GM12891 (cell line): ENCODE measurements at regions not wholly inside any gene's neighbourhood (a gene's known extent, or its start where the extent isn't known, plus 50 kb on each side); places are given as distances from the start of the nearest gene placed in this dataset.

Source experiments
- DNase-seq: peaks from one replicate; pipeline ENCODE4 v3.0.0; 2011; ENCODE audit warnings: low spot score; ENCODE audit not compliant: insufficient read length
- FAIRE-seq: peaks from 2 replicates; lab custom pipeline; 2011; peaks lifted over from hg19 to GRCh38; lab: Jason Lieb, UNC
- PAX5 ChIP-seq: IDR thresholded peaks from 2 replicates; pipeline ENCODE4 v1.6.1; 2011; ENCODE audit warnings: low read length, moderate library complexity, mild to moderate bottlenecking; ENCODE audit not compliant: insufficient read depth, severe bottlenecking
- POLR2A ChIP-seq: IDR thresholded peaks from 2 replicates; pipeline ENCODE4 v1.6.1; 2011; ENCODE audit warnings: low read depth, low read length, control low read depth
- POLR2AphosphoS5 ChIP-seq: IDR thresholded peaks from 2 replicates; pipeline ENCODE4 v1.6.1; 2011; ENCODE audit warnings: low read depth, low read length, control low read depth
- POU2F2 ChIP-seq: IDR thresholded peaks from 2 replicates; pipeline ENCODE4 v1.6.1; 2011; ENCODE audit warnings: low read depth, mild to moderate bottlenecking, control low read depth, low read length, moderate library complexity
- SPI1 ChIP-seq: IDR thresholded peaks from 2 replicates; pipeline ENCODE4 v1.6.1; 2011; ENCODE audit warnings: low read depth, low read length, control low read depth
- TAF1 ChIP-seq: IDR thresholded peaks from 2 replicates; pipeline ENCODE4 v1.6.1; 2011; ENCODE audit warnings: low read depth, low read length, control low read depth

DNA sequence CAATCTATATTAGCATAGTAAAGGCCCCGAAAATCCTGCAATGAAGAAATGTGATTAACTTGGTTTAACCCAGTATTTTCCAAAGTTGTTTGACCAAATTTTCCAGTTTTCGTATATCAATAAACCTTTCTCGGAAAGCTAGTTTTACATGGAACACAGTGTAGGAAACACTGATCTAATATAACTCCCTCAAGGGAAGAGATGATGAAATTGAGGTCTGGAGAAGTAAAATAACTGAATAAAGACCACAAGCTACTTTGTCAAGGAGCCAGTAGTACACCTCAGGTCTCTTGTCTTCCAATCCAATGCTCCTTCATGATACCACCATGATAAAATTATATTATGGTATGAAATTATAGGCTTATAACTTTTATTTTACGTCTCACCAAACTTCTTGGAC lies 118.1 kb upstream of the TARS1 start:
- TF ChIP-seq POU2F2 = no peak
- TF ChIP-seq POLR2AphosphoS5 = no peak
- TF ChIP-seq SPI1 = no peak
- no peak for FAIRE-seq
- DNase-seq = no peak

- TF ChIP-seq POLR2AphosphoS5 (no peak), POU2F2 (no peak), SPI1 (no peak), TAF1 (no peak), PAX5 (no peak), POLR2A (no peak)
- DNase-seq (no peak), FAIRE-seq (no peak)
These were observed 116.0 kb upstream of the TARS1 start for GRCh38 chr5:33324667-33325307.

DNA sequence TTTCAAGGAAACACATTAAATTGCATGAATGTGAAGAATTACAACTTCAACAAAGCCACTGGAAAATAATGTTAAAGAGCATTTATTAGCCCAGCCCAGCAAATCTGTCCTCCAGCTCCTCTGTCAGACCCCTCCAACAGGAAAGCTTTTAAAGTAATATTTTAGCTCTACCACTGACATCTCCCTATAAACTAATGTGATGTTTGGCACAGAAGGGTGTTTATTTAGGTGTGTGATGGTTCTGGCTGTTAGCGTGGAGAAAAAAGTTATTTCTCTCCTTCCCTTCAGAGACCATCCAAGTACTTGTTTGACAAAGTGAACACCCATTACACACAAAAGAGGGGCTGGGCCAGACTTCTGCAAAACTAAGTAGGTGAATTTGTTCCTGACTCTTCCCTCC lies 111.9 kb upstream of the TARS1 start:
- TF ChIP-seq PAX5 (no peak), TAF1 (no peak), SPI1 (no peak), POLR2AphosphoS5 (no peak), POLR2A (no peak), POU2F2 (no peak)
- no peak for FAIRE-seq
- no peak for DNase-seq

GRCh38 chr5:33329891-33330290 lies 110.9 kb upstream of the TARS1 start:
- DNase-seq = no peak
- FAIRE-seq = no peak
- no peak for TF ChIP-seq POLR2AphosphoS5
- no peak for TF ChIP-seq SPI1

DNA sequence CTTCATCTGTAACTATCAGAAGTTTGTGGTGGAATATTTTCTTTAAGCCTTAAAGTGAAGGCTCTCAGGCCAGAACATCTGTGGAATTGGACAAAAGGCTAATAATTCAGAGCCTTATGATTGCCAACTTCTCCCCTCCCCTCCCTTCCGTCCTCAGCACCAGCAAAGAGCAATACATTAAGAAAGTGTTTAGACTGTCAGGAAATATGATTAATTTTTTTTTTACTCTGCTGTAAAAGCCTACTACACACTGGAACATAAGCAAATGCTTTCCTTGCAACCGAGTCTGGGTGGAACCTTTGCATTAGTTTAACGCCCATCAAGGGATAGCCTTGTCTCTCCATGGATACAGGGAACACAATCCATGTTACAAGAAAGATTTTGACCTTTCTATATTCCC lies 110.3 kb upstream of the TARS1 start:
- DNase-seq (no peak), FAIRE-seq (no peak)
- TF ChIP-seq TAF1 = no peak
- no peak for TF ChIP-seq POLR2A
- TF ChIP-seq PAX5 = no peak
- TF ChIP-seq SPI1 = no peak
- TF ChIP-seq POU2F2 = no peak
- no peak for TF ChIP-seq POLR2AphosphoS5

- TF ChIP-seq POLR2A = no peak
- no peak for TF ChIP-seq POU2F2
- DNase-seq (no peak), FAIRE-seq (no peak)
These were observed 109.8 kb upstream of the TARS1 start for GRCh38 chr5:33330992-33331391.

DNA sequence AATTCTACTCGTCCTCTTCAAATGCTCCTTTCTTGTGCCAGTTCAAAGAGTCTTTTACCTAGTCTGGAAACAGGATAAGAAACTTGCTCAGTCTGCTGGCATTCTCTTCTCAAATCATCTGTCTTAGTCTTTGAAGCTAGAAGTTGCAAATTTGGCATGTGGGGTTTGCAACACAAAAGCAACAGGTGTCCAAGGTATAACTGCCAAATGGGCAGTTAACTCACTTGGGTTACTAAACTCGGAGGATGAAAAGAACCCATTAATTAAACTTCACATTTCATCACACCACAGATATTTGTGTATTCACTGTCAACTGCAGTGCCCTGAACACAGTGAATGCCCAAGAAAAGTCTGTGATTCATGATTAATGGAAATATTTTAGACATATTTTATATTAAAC lies 108.0 kb upstream of the TARS1 start:
- DNase-seq (no peak), FAIRE-seq (no peak)
- TF ChIP-seq TAF1 = no peak
- no peak for TF ChIP-seq SPI1
- TF ChIP-seq POLR2AphosphoS5 = no peak
- TF ChIP-seq POU2F2 = no peak
- TF ChIP-seq PAX5 = no peak

DNA sequence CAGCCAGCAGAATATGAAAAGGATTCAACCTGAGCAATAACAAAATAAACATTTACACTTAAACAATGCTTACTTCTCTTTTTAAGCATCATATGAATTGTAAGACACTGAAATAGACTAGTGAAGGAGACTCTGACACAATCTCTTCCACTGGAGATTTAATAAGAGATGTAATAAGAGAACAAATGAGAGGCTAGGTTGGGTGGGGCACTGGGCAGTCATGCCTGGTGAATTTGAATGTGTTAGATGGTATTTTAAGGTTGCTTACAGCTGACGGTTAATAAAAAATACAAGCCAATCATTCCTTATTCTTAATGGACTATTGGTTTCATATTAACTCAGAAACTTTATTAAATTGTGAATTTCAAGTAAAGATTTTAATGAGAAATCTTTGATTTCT lies 105.9 kb upstream of the TARS1 start:
- TF ChIP-seq POLR2A = no peak
- TF ChIP-seq POLR2AphosphoS5 = no peak
- no peak for TF ChIP-seq PAX5
- TF ChIP-seq POU2F2 = no peak
- no peak for TF ChIP-seq SPI1
- no peak for TF ChIP-seq TAF1
- FAIRE-seq = no peak
- DNase-seq = no peak

GRCh38 chr5:33336891-33337636 lies 103.7 kb upstream of the TARS1 start:
- DNase-seq (no peak), FAIRE-seq (no peak)
- TF ChIP-seq SPI1 = no peak
- no peak for TF ChIP-seq POLR2A

DNA sequence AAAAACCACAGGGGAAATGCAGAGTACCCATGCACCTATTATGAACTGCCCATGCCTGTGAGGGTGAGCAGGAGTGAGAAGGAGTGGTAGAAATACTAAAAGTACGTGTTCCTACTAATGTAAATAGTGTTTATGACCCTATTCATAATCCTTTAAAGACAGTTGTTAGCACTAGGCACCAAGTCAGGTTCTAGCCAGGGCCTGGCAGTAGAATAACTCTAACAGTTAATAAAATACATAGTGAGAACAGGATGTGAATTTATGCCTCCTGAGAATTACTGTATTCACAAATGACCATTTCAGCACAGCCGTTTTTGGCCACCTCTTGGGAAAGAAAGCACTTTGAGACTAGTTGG lies 103.2 kb upstream of the TARS1 start:
- DNase-seq (no peak), FAIRE-seq (no peak)
- no peak for TF ChIP-seq POU2F2
- TF ChIP-seq TAF1 = no peak
- no peak for TF ChIP-seq POLR2A
- no peak for TF ChIP-seq POLR2AphosphoS5

- FAIRE-seq (no peak), DNase-seq (no peak)
- TF ChIP-seq POU2F2 (no peak), POLR2AphosphoS5 (no peak), POLR2A (no peak), SPI1 (no peak), PAX5 (no peak), TAF1 (no peak)
These were observed 102.2 kb upstream of the TARS1 start for GRCh38 chr5:33338336-33339110.
